WTC11 (cell line): ENCODE measurements at regions not wholly inside any gene's neighbourhood (a gene's known extent, or its start where the extent isn't known, plus 50 kb on each side); places are given as distances from the start of the nearest gene placed in this dataset.

Source experiments
- ATF1 ChIP-seq: sonication (generic); formaldehyde crosslinking; IDR thresholded peaks from 2 replicates; pipeline ENCODE4 v1.8.1; 2023; ENCODE audit warnings: mild to moderate bottlenecking, moderate library complexity, missing genetic modification reagents
- CREM ChIP-seq: sonication (generic); formaldehyde crosslinking; IDR thresholded peaks from 2 replicates; pipeline ENCODE4 v1.8.1; 2022; ENCODE audit warnings: mild to moderate bottlenecking, missing genetic modification reagents, moderate library complexity
- HMGA2 ChIP-seq: fragments of 250-450 bp; sonication (Bioruptor Pico); IDR thresholded peaks from 2 replicates; pipeline ENCODE4 v1.4.0; 2021; ENCODE audit warnings: mild to moderate bottlenecking, moderate library complexity
- SP1 ChIP-seq: sonication (generic); formaldehyde crosslinking; conservative IDR thresholded peaks from 2 replicates; pipeline ENCODE4 v1.8.1; 2022; ENCODE audit warnings: missing genetic modification reagents
- TCF7 ChIP-seq: sonication (generic); formaldehyde crosslinking; IDR thresholded peaks from 2 replicates; pipeline ENCODE4 v1.8.0; 2022; ENCODE audit warnings: mild to moderate bottlenecking, low read depth, missing genetic modification reagents, moderate library complexity
- ZNF232 ChIP-seq: sonication (generic); formaldehyde crosslinking; IDR thresholded peaks from 2 replicates; pipeline ENCODE4 v1.8.0; 2022; ENCODE audit warnings: mild to moderate bottlenecking, missing genetic modification reagents
- TF ChIP-seq, protein P1 (sequence below): fragments of 200-600 bp; IDR thresholded peaks from 2 replicates; pipeline ENCODE4 v1.8.0; 2022; ENCODE audit warnings: antibody characterized with exemption
- TF ChIP-seq, protein P2 (sequence below): fragments of 250-450 bp; sonication (Bioruptor Pico); IDR thresholded peaks from 2 replicates; pipeline ENCODE4 v2.1.2; 2022; ENCODE audit warnings: mild to moderate bottlenecking, moderate library complexity
- TF ChIP-seq, protein P3 (sequence below): sonication (generic); formaldehyde crosslinking; IDR thresholded peaks from 2 replicates; pipeline ENCODE4 v1.8.1; 2022; ENCODE audit warnings: low read depth, mild to moderate bottlenecking, moderate library complexity, missing genetic modification reagents, borderline replicate concordance
- TF ChIP-seq, protein P4 (sequence below): sonication (generic); formaldehyde crosslinking; IDR thresholded peaks from 2 replicates; pipeline ENCODE4 v1.8.1; 2023; ENCODE audit warnings: mild to moderate bottlenecking, missing genetic modification reagents
- TF ChIP-seq, protein P5 (sequence below): sonication (generic); formaldehyde crosslinking; IDR thresholded peaks from 2 replicates; pipeline ENCODE4 v1.8.1; 2023; ENCODE audit warnings: mild to moderate bottlenecking, missing genetic modification reagents
- TF ChIP-seq, protein P6 (sequence below): sonication (generic); formaldehyde crosslinking; IDR thresholded peaks from 2 replicates; pipeline ENCODE4 v1.8.1; 2022; ENCODE audit warnings: mild to moderate bottlenecking, missing genetic modification reagents, moderate library complexity, borderline replicate concordance
- TF ChIP-seq, protein P7 (sequence below): sonication (generic); formaldehyde crosslinking; IDR thresholded peaks from 2 replicates; pipeline ENCODE4 v1.8.0; 2022; ENCODE audit warnings: mild to moderate bottlenecking, missing genetic modification reagents

DNA sequence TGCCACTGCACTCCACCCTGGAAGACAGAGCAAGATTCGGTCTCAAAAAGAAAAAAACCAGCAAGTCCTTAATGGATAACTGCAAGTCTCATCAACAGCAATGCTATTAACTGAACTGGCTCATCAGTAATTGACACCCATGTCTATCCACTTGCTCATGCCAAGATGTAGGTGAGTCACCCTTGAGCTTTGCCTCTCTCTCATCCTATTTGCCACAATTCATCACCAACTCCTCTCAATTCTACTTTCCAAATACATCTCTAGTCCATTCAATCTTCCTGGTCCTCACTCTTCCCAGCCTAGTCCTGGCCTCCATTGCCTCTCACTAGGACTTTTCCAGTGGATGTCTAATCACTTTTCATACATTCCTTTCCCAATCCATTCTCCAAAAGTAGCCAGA, 103.7 kb upstream of the PRMT6 start:
- TF ChIP-seq, protein P1, sequence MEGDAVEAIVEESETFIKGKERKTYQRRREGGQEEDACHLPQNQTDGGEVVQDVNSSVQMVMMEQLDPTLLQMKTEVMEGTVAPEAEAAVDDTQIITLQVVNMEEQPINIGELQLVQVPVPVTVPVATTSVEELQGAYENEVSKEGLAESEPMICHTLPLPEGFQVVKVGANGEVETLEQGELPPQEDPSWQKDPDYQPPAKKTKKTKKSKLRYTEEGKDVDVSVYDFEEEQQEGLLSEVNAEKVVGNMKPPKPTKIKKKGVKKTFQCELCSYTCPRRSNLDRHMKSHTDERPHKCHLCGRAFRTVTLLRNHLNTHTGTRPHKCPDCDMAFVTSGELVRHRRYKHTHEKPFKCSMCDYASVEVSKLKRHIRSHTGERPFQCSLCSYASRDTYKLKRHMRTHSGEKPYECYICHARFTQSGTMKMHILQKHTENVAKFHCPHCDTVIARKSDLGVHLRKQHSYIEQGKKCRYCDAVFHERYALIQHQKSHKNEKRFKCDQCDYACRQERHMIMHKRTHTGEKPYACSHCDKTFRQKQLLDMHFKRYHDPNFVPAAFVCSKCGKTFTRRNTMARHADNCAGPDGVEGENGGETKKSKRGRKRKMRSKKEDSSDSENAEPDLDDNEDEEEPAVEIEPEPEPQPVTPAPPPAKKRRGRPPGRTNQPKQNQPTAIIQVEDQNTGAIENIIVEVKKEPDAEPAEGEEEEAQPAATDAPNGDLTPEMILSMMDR, result no peak
- no peak for TF ChIP-seq SP1
- TF ChIP-seq, protein P2, sequence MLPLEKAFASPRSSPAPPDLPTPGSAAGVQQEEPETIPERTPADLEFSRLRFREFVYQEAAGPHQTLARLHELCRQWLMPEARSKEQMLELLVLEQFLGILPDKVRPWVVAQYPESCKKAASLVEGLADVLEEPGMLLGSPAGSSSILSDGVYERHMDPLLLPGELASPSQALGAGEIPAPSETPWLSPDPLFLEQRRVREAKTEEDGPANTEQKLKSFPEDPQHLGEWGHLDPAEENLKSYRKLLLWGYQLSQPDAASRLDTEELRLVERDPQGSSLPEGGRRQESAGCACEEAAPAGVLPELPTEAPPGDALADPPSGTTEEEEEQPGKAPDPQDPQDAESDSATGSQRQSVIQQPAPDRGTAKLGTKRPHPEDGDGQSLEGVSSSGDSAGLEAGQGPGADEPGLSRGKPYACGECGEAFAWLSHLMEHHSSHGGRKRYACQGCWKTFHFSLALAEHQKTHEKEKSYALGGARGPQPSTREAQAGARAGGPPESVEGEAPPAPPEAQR (CRISPR knock-in tag), result no peak
- TF ChIP-seq, protein P3, sequence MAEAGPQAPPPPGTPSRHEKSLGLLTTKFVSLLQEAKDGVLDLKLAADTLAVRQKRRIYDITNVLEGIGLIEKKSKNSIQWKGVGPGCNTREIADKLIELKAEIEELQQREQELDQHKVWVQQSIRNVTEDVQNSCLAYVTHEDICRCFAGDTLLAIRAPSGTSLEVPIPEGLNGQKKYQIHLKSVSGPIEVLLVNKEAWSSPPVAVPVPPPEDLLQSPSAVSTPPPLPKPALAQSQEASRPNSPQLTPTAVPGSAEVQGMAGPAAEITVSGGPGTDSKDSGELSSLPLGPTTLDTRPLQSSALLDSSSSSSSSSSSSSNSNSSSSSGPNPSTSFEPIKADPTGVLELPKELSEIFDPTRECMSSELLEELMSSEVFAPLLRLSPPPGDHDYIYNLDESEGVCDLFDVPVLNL (CRISPR knock-in tag), result no peak
- TF ChIP-seq, protein P4, sequence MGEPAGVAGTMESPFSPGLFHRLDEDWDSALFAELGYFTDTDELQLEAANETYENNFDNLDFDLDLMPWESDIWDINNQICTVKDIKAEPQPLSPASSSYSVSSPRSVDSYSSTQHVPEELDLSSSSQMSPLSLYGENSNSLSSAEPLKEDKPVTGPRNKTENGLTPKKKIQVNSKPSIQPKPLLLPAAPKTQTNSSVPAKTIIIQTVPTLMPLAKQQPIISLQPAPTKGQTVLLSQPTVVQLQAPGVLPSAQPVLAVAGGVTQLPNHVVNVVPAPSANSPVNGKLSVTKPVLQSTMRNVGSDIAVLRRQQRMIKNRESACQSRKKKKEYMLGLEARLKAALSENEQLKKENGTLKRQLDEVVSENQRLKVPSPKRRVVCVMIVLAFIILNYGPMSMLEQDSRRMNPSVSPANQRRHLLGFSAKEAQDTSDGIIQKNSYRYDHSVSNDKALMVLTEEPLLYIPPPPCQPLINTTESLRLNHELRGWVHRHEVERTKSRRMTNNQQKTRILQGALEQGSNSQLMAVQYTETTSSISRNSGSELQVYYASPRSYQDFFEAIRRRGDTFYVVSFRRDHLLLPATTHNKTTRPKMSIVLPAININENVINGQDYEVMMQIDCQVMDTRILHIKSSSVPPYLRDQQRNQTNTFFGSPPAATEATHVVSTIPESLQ, result no peak
- TF ChIP-seq CREM (CRISPR knock-in tag), result no peak
- no peak for TF ChIP-seq ATF1 (CRISPR knock-in tag)
- TF ChIP-seq, protein P5, sequence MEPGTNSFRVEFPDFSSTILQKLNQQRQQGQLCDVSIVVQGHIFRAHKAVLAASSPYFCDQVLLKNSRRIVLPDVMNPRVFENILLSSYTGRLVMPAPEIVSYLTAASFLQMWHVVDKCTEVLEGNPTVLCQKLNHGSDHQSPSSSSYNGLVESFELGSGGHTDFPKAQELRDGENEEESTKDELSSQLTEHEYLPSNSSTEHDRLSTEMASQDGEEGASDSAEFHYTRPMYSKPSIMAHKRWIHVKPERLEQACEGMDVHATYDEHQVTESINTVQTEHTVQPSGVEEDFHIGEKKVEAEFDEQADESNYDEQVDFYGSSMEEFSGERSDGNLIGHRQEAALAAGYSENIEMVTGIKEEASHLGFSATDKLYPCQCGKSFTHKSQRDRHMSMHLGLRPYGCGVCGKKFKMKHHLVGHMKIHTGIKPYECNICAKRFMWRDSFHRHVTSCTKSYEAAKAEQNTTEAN (CRISPR knock-in tag), result no peak
- no peak for TF ChIP-seq TCF7
- TF ChIP-seq, protein P6, sequence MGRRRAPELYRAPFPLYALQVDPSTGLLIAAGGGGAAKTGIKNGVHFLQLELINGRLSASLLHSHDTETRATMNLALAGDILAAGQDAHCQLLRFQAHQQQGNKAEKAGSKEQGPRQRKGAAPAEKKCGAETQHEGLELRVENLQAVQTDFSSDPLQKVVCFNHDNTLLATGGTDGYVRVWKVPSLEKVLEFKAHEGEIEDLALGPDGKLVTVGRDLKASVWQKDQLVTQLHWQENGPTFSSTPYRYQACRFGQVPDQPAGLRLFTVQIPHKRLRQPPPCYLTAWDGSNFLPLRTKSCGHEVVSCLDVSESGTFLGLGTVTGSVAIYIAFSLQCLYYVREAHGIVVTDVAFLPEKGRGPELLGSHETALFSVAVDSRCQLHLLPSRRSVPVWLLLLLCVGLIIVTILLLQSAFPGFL (CRISPR knock-in tag), result no peak
- TF ChIP-seq, protein P7, sequence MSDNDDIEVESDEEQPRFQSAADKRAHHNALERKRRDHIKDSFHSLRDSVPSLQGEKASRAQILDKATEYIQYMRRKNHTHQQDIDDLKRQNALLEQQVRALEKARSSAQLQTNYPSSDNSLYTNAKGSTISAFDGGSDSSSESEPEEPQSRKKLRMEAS, result no peak
- no peak for TF ChIP-seq HMGA2 (CRISPR knock-in tag)
- no peak for TF ChIP-seq ZNF232
